GM12878 (cell line): ENCODE measurements at regions not wholly inside any gene's neighbourhood (a gene's known extent, or its start where the extent isn't known, plus 50 kb on each side); places are given as distances from the start of the nearest gene placed in this dataset.

Experiments
- ATAC-seq: fragments of 200-7000 bp; cut with Tn5 transposase; 3 replicates; pipeline ENCODE4 v1.9.1; 2020; ENCODE audit warnings: mild to moderate bottlenecking, moderate library complexity
- BruUV-seq: library from RNA; stranded (reverse); fragments of 400-500 nt; replicated peaks from 2 replicates; lab custom pipeline; 2021; lab: Mats Ljungman, UMichigan
- CTCF ChIA-PET: fragments of 300-600 bp; sonication (Branson Sonifier 250); formaldehyde crosslinking; extraction: SDS; loops from one replicate; lab custom pipeline; 2021; ENCODE audit warnings: inconsistent platforms; lab: Yijun Ruan, JAX
- POLR2A ChIA-PET: fragments of 350-600 bp; formaldehyde crosslinking; extraction: SDS; loops from one replicate; lab custom pipeline; 2021; ENCODE audit warnings: inconsistent platforms; lab: Charles Lee
- RAD21 ChIA-PET: fragments of 300-600 bp; sonication (Branson Sonifier 250); formaldehyde crosslinking; loops from one replicate; lab custom pipeline; 2023; ENCODE audit warnings: antibody characterized with exemption; ENCODE audit not compliant: unreplicated experiment; lab: Charles Lee
- SMC1A ChIA-PET: fragments of 300-600 bp; sonication (Branson Sonifier 250); formaldehyde crosslinking; loops from one replicate; lab custom pipeline; 2023; ENCODE audit not compliant: unreplicated experiment, uncharacterized antibody; lab: Charles Lee
- DNase-seq: peaks from one replicate; pipeline ENCODE4 v3.0.0-alpha.2; 2011; ENCODE audit warnings: low read depth, low spot score
- FAIRE-seq: peaks from 3 replicates; lab custom pipeline; 2011; peaks lifted over from hg19 to GRCh38; lab: Jason Lieb, UNC
- H2AFZ ChIP-seq: 2 replicates; pipeline ENCODE4 v1.6.0; 2011; ENCODE audit warnings: low read depth, low read length, control low read depth; ENCODE audit not compliant: control insufficient read depth
- H3K27ac ChIP-seq: 2 replicates; pipeline ENCODE4 v1.5.1; 2011; ENCODE audit warnings: control low read depth; ENCODE audit not compliant: control insufficient read depth, insufficient read depth
- H3K27me3 ChIP-seq, 2 experiments: replicated peaks in 1 of 2; 2 replicates each; pipeline versions ENCODE4 v1.6.0 to v1.6.1; 2011; ENCODE audit warnings: low read length in 1 of 2; ENCODE audit not compliant: control insufficient read depth in 2 of 2, insufficient read depth in 2 of 2
- H3K36me3 ChIP-seq, 2 experiments: 2 replicates each; pipeline ENCODE4 v1.5.1; 2011; ENCODE audit warnings: low read length in 1 of 2; ENCODE audit not compliant: control insufficient read depth in 2 of 2, insufficient read depth in 2 of 2
- H3K4me1 ChIP-seq: 2 replicates; pipeline ENCODE4 v1.6.1; 2011; ENCODE audit warnings: mild to moderate bottlenecking, low read length, moderate library complexity, mixed read lengths; ENCODE audit not compliant: control insufficient read depth, insufficient read depth
- H3K4me2 ChIP-seq: 2 replicates; pipeline ENCODE4 v1.6.0; 2011; ENCODE audit warnings: control low read depth; ENCODE audit not compliant: control insufficient read depth, insufficient read depth
- H3K4me3 ChIP-seq: fragments of 200-600 bp; sonication (generic); 2 replicates; pipeline ENCODE4 v1.5.1; 2016
- H3K79me2 ChIP-seq: 2 replicates; pipeline ENCODE4 v1.6.0; 2011; ENCODE audit warnings: low read length; ENCODE audit not compliant: control insufficient read depth, insufficient read depth
- H3K9ac ChIP-seq: 2 replicates; pipeline ENCODE4 v1.8.0; 2011; ENCODE audit warnings: low read length, control low read depth, mixed read lengths; ENCODE audit not compliant: control insufficient read depth, insufficient read depth
- H3K9me3 ChIP-seq: replicated peaks from 3 replicates; pipeline ENCODE4 v1.5.1; 2011; ENCODE audit warnings: mild to moderate bottlenecking, low read length; ENCODE audit not compliant: control insufficient read depth, insufficient read depth
- H4K20me1 ChIP-seq: 2 replicates; pipeline ENCODE4 v1.6.0; 2011; ENCODE audit not compliant: control insufficient read depth, insufficient read depth
- CEBPZ ChIP-seq: fragments of 150-350 bp; IDR thresholded peaks from 2 replicates; pipeline ENCODE4 v1.6.1; 2016; ENCODE audit warnings: low read depth, low read length
- DPF2 ChIP-seq: fragments of 450-650 bp; IDR thresholded peaks from 2 replicates; pipeline ENCODE4 v1.6.1; 2017; ENCODE audit warnings: mild to moderate bottlenecking
- ESRRA ChIP-seq: IDR thresholded peaks from 2 replicates; pipeline ENCODE4 v1.6.1; 2012; ENCODE audit warnings: mild to moderate bottlenecking, low read length, improper control_type of control experiment
- ETV6 ChIP-seq, 2 experiments: fragments of 450-650 bp in 1 of 2; IDR thresholded peaks in 1 of 2; conservative IDR thresholded peaks in 1 of 2; 2 replicates each; pipeline ENCODE4 v1.6.1; 2014; ENCODE audit warnings: antibody characterized with exemption in 1 of 2, borderline replicate concordance in 1 of 2, low read depth in 1 of 2, mild to moderate bottlenecking in 1 of 2, moderate library complexity in 1 of 2
- IRF4 ChIP-seq: IDR thresholded peaks from 2 replicates; pipeline ENCODE4 v1.6.1; 2011; ENCODE audit warnings: low read depth, low read length
- NFYB ChIP-seq: IDR thresholded peaks from 2 replicates; pipeline ENCODE4 v1.6.1; 2011; ENCODE audit warnings: low read depth, mild to moderate bottlenecking, low read length, improper control_type of control experiment, moderate library complexity; ENCODE audit not compliant: insufficient read depth
- POLR2AphosphoS2 ChIP-seq: IDR thresholded peaks from 2 replicates; pipeline ENCODE4 v1.6.1; 2011; ENCODE audit warnings: low read depth, mild to moderate bottlenecking, low read length, improper control_type of control experiment, moderate library complexity
- SKIL ChIP-seq: fragments of 450-650 bp; IDR thresholded peaks from 2 replicates; pipeline ENCODE4 v1.6.1; 2017; ENCODE audit warnings: mild to moderate bottlenecking, low read depth, inconsistent platforms; ENCODE audit not compliant: poor library complexity, severe bottlenecking
- TBL1XR1 ChIP-seq: IDR thresholded peaks from 2 replicates; pipeline ENCODE4 v1.6.1; 2012; ENCODE audit warnings: low read depth, low read length, improper control_type of control experiment
- ZBED1 ChIP-seq: IDR thresholded peaks from 2 replicates; pipeline ENCODE4 v1.6.1; 2016; ENCODE audit warnings: borderline replicate concordance
- whole genome bisulfite sequencing: methylation state at CpG from one replicate; pipeline ENCODE4 v1.1.6; 2016; ENCODE audit warnings: low lambda C conversion rate; ENCODE audit not compliant: insufficient replicate concordance, insufficient coverage; ENCODE audit errors: missing lambda C conversion rate; 5-methylcytosine and 5-hydroxymethylcytosine counted together
- in situ Hi-C: fragments of 300-500 bp; cut with MboI; formaldehyde crosslinking; loops from 9 replicates; pipeline ENCODE4 v1.14.3; 2018; ENCODE audit warnings: mixed read lengths
- intact Hi-C: fragments of 100-400 bp; cut with micrococcal nuclease; formaldehyde crosslinking; loops from one replicate; pipeline ENCODE4 v1.14.2; 2022; ENCODE audit not compliant: unreplicated experiment
- TF ChIP-seq, protein P1 (sequence below): IDR thresholded peaks from 2 replicates; pipeline ENCODE4 v1.6.1; 2012; ENCODE audit warnings: low read length, inconsistent platforms

GRCh38 chr18:57243624-57244179 lies 96.8 kb downstream of the BOD1L2 start:
- ChIA-PET RAD21 (no interaction called here), CTCF (interaction anchor here (0.9 kb wide), 1 partner anchor 26 kb away, joined by 3 read pairs; no protein-coding TSS in a partner anchor), POLR2A (no interaction called here), SMC1A (no interaction called here)
- in situ Hi-C loops (no loop called here), intact Hi-C loops (no loop called here)
- Histone ChIP-seq H4K20me1 (no peaks in the 10 kb centered on the region), H3K4me1 (no peaks in the 10 kb centered on the region), H3K27me3 (peaks cover 0 to 2% of the 10 kb centered on the region in 2 experiments; a peak in 1 of 4 replicates), H3K9ac (no peak overlapping the region), H3K4me2 (no peak overlapping the region), H3K4me3 (no peak overlapping the region), H2AFZ (no peak overlapping the region), H3K9me3 (no peaks in the 10 kb centered on the region), H3K36me3 (no peaks in the 10 kb centered on the region), H3K79me2 (no peaks in the 10 kb centered on the region), H3K27ac (no peak overlapping the region)
- 22% methylated on average over 8 of the region's 8 CpGs for WGBS
- DNase-seq = no peak
- no TSS peak for BruUV-seq
- ATAC-seq = no peak
- TF ChIP-seq IRF4 = no peak
- TF ChIP-seq ZBED1 = no peak
- no peak for TF ChIP-seq NFYB
- no peak for FAIRE-seq

DNA sequence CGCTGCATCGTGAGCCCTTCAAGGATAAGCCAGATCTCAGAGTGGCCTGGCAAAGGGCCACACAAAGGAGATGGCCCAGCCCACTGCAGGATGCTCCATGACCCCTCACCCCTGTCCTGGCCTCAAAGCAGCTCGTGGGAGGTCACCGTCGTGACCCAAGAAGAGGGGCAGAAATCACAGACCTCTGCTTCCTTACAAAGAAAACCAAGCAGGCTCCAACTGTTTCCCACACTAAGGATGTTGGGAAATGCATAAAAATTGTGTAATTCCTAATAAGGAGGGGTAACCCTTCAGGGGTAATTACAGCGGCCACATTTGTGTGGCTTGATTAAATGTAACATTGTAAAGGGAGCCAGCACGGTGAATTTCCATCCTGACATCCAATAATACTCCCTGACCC lies 102.3 kb downstream of the BOD1L2 start:
- CTCF ChIA-PET = interaction anchor here (1.5 kb wide), 1 partner anchor 9 kb away, joined by 4 read pairs; no protein-coding TSS in a partner anchor
- TF ChIP-seq ESRRA (no peak), TBL1XR1 (no peak), DPF2 (no peak), SKIL (no peak), ETV6 (conservative IDR thresholded peaks at IDR 0.05 in 1 of 2, IDR thresholded peaks at IDR 0.05 in 1 of 2; ENCODE audit: borderline replicate concordance in 1 of 2, low read depth in 1 of 2) (no peak), CEBPZ (no peak), POLR2AphosphoS2 (no peak)
- TF ChIP-seq, protein P1, sequence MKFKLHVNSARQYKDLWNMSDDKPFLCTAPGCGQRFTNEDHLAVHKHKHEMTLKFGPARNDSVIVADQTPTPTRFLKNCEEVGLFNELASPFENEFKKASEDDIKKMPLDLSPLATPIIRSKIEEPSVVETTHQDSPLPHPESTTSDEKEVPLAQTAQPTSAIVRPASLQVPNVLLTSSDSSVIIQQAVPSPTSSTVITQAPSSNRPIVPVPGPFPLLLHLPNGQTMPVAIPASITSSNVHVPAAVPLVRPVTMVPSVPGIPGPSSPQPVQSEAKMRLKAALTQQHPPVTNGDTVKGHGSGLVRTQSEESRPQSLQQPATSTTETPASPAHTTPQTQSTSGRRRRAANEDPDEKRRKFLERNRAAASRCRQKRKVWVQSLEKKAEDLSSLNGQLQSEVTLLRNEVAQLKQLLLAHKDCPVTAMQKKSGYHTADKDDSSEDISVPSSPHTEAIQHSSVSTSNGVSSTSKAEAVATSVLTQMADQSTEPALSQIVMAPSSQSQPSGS = no peak

More for the DNA sequence above, 102.3 kb downstream of the BOD1L2 start:
- 27% methylated on average over 7 of the region's 7 CpGs for WGBS
- Histone ChIP-seq H3K4me2 (no peak overlapping the region), H3K9ac (no peak overlapping the region), H3K4me3 (no peak overlapping the region), H3K36me3 (no peaks in the 10 kb centered on the region), H3K4me1 (no peaks in the 10 kb centered on the region), H3K9me3 (no peaks in the 10 kb centered on the region), H3K79me2 (no peaks in the 10 kb centered on the region), H2AFZ (no peak overlapping the region), H4K20me1 (no peaks in the 10 kb centered on the region), H3K27me3 (peaks cover 0 to 2% of the 10 kb centered on the region in 2 experiments; a peak in 2 of 4 replicates), H3K27ac (no peak overlapping the region)
- no peak for FAIRE-seq
- no TSS peak for BruUV-seq
- no peak for DNase-seq
- POLR2A ChIA-PET = no interaction called here
- in situ Hi-C loops = no loop called here
- RAD21 ChIA-PET = no interaction called here
- SMC1A ChIA-PET = no interaction called here
- ATAC-seq = no peak
- intact Hi-C loops = no loop called here
